Endothelial cell of hepatic sinusoid (primary cell): ENCODE measurements at regions not wholly inside any gene's neighbourhood (a gene's known extent, or its start where the extent isn't known, plus 50 kb on each side); places are given as distances from the start of the nearest gene placed in this dataset.

ENCODE experiments used
- in situ Hi-C: cut with HindIII; loops from 2 replicates; pipeline ENCODE4 v1.10.0; 2017; ENCODE audit warnings: low sequenced_read_pairs

GRCh38 chr17:77646046-77646430, 312.5 kb upstream of the TNRC6C start:
- in situ Hi-C loops, result loop anchor here (5.0 kb wide), 3 partner anchors 44 to 104 kb away; no protein-coding TSS in a partner anchor

DNA sequence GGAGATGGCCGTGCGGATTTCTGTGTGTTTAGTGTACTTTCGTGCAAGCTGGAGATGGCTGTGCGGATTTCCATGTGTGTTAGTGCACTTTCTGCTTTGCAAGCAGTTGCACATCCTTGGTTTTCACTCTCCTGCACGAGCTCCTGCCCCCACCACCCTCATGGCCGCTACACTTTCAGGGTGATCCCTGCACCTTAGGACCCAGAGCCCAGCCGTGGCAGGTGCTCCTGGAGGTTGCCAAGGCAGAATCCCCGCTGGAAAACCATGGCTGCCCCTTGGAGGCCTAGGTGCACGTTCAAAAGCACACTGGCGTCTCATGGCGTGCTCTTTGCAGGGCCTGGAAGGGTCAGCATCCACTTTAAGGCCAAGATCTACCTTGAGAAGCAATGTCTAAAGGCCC, 311.0 kb upstream of the TNRC6C start:
- in situ Hi-C loops, result loop anchor here (5.0 kb wide), 3 partner anchors 45 to 105 kb away; no protein-coding TSS in a partner anchor

- in situ Hi-C loops, result loop anchor here (5.0 kb wide), 4 partner anchors 43 to 107 kb away; no protein-coding TSS in a partner anchor
Measured at GRCh38 chr17:77649717-77650211, 308.7 kb upstream of the TNRC6C start.

GRCh38 chr17:77651988-77652387, 306.5 kb upstream of the TNRC6C start:
- in situ Hi-C loops, result loop anchor here (5.0 kb wide), 1 partner anchor 85 kb away; no protein-coding TSS in a partner anchor

GRCh38 chr17:77654296-77654695, 304.2 kb upstream of the TNRC6C start:
- in situ Hi-C loops, result loop anchor here (5.0 kb wide), 1 partner anchor 83 kb away; no protein-coding TSS in a partner anchor

DNA sequence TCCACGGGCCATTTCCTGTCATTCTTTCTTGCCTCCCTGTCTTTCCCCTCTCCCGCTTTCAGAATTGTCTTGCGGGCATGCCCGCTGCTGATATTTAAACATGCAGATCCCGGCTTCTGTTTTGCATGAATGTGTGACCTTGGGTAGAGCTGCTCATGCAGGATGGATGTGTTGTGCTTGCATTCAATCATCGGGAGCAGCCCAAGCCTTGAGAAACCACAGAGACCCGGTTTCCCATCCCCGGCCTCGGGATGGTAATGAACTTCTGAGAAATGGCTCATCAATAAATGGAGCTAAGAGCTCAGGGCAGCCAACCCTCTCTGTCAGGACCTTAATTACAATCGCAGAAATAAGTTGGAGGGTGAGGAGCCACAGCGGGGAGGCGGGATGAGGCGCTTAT, 303.7 kb upstream of the TNRC6C start:
- in situ Hi-C loops, result loop anchor here (5.0 kb wide), 1 partner anchor 82 kb away; no protein-coding TSS in a partner anchor

- in situ Hi-C loops, result no loop called here
Measured at GRCh38 chr17:77656054-77656453, 302.4 kb upstream of the TNRC6C start.

DNA sequence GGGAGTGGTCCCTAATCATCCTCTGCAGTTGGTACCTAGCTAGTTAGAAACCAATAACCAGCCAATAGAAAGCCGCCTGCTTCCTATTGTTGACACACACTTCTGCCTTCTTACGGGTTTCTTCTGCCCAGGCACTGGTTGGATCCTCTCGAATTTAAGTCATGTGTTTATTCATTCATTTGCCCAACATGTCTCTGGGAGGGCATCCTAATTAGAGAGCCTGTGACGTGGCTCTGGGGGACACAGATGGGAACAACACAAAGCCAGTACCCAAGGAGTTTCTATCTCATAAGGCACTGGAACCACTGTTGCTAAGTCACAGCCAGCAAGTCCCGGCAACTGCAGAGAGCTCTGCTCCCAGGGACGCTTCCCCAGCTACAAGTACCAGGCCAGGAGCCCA, 300.7 kb upstream of the TNRC6C start:
- in situ Hi-C loops, result no loop called here

DNA sequence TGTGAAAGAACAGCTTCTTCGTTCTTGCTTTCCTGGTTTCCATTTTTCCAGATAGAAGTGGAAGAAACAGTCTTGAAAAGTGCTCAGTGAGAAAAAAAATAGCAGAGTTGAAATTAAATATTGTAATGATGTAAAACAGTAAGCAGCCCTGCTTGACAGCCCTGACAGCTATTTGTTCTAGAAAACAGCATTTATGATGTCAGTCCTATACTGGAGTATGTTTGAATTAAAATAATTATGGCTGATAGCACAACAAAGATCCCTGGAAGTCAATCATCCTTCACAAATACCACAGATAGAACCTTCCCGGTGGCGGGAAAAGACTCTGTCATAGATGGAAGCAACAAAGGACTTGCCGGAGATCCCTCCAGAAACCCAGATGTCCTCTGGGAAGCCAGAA, 298.0 kb upstream of the TNRC6C start:
- in situ Hi-C loops, result no loop called here

GRCh38 chr17:77662833-77663232, 295.7 kb upstream of the TNRC6C start:
- in situ Hi-C loops, result no loop called here

DNA sequence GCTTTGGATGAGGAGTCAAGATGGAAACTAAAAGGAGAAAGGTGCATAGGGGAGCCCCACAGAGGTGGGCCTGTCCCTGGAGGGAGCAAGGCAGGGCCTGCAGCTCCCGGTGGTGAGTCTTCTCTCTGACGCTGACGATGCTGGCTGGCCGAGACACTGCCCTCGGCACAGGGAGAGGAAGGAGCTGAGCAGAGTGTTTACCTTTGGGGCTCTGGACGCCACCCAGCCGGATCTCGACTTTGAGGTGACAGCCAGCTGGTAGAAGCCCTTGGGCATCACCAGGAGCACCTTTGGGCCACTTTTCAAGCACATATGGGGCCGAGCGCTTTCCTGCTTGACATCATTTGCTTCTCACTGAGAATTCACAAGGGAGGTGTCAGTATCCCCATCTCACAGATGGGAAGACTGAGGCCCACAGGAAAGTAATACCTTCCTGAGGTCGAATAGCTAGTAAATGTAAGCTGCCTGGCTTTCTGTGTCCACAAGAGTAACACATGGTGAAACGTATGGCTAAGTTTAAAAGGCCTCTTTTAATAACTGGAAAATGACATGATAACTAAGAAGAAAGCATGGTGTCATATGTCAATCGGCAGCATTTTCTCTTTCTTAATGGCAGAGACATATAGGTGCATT, 294.3 kb upstream of the TNRC6C start:
- in situ Hi-C loops, result no loop called here

DNA sequence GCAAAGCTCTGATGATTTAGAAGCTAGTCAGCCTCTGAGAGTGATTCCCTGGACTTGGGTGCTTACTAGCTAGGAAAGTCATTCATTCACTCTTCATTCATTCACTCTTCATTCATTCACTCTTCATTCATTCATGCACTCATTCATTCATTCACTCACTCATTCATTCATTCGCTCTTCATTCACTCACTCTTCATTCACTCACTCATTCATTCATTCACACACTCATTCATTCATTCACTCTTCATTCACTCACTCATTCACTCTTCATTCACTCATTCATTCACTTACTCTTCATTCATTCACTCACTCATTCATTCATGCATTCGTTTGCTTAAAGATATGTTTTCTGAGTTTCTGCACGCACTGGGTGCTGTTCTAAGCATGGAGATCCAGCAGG, 292.7 kb upstream of the TNRC6C start:
- in situ Hi-C loops, result no loop called here

DNA sequence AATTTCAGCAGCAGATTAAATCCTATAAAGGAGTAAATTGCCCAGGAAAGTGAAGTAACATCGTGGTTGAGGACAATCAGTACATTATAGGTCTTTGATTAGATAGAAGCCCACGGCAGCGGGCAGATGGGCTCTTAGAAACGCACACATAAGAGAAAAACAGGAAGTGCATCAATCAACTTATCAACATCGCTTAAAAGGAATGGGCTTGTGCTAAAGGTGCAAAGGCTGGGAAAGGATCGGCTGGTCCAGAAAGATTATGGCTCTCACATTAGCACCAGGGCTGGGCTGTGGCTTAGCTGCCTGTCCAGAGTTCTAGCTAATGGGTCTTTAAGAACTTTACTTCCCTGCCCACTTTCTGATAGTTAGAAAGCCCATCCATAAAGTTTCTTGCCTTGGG, 292.0 kb upstream of the TNRC6C start:
- in situ Hi-C loops, result no loop called here

- in situ Hi-C loops, result no loop called here
Measured at GRCh38 chr17:77666881-77667395, 291.6 kb upstream of the TNRC6C start.

DNA sequence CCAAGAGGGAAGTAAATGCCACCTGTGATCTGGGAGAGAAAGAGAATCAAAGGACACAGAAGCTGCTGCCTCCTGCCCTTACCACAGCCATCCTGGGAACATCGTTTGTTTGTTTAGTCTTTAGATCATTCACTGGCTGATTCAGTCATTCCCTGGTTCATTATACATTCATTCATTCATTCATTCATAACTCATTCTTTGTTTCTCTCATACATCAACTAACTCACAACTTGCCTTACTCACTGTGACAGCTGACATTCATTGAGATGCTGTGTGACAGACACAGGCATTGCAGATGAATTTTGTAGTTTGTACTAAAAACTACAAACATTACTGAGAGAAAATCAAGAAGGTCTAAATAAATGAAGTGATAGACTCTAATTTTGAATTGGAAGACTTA, 291.0 kb upstream of the TNRC6C start:
- in situ Hi-C loops, result no loop called here

GRCh38 chr17:77668518-77668917, 290.0 kb upstream of the TNRC6C start:
- in situ Hi-C loops, result no loop called here

DNA sequence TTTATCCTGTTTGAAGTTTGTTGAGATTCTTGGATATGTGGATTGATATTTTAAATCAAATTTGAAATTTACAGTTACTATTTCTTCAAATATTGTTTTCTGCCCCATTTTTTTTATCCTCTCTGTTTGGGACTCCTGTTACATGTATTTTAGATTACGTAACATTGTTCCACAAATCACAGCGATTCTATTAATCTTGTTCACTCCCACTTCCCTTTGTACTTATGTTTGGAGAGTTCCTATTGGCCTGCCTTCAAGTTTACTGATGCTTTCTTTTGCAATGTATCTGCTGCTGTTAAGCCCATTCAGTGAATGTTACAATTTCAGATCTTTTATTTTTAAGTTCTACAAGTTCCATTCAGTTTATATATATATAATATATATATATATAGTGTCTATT, 288.3 kb upstream of the TNRC6C start:
- in situ Hi-C loops, result loop anchor here (5.0 kb wide), 1 partner anchor 68 kb away; no protein-coding TSS in a partner anchor

GRCh38 chr17:77674358-77674757, 284.1 kb upstream of the TNRC6C start:
- in situ Hi-C loops, result loop anchor here (5.0 kb wide), 1 partner anchor 72 kb away; no protein-coding TSS in a partner anchor

DNA sequence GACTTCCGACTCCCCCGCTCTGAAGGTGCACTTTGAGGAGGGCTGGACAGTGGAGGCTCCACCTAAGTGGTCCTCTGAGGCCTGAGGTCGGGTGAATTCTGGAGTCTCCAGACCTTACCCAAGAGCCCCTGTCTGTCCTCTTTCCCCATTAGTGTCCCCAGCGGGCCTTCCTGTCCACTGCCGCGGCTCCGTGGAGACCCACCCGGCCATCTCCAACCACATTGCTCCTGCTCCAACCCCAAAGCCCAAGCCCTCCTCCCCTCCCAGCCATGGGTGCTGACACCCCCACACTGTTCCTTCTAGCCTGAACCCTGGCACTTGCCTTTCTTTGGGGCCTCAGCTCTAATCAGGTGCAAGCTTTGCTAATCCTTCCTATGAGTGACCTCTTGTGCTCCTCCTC, 283.1 kb upstream of the TNRC6C start:
- in situ Hi-C loops, result no loop called here

- in situ Hi-C loops, result no loop called here
Measured at GRCh38 chr17:77675816-77676215, 282.7 kb upstream of the TNRC6C start.

DNA sequence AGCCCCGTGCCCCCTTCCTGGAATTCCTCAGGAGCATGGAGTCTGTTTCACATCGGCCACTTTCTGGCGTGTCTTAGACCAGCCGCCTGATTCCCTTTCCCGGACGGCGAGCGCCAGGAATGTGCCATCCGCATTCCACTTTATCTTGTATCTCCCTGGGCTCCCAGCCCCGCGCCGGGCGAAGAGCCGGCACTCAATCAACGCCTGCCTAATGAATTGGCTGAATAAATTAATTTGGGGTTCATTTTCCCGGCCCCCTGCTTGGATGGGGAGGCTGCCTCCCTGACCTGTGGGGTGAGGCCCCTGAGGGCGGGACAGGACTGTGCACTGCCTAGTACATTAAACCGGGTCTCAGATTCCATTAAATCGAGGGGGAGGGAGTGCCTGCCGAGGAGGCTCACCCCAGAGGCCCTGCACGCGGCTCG, 282.3 kb upstream of the TNRC6C start:
- in situ Hi-C loops, result no loop called here

GRCh38 chr17:77677211-77677610, 281.3 kb upstream of the TNRC6C start:
- in situ Hi-C loops, result no loop called here
